ENCODE measurements at regions not wholly inside any gene's neighbourhood (a gene's known extent, or its start where the extent isn't known, plus 50 kb on each side); places are given as distances from the start of the nearest gene placed in this dataset.

- TF ChIP-seq CTCF (IDR thresholded peaks at IDR 0.05; ENCODE audit: low read depth, low read length, poor library complexity, severe bottlenecking) (no peak), EZH2phosphoT487 (IDR thresholded peaks at IDR 0.05; ENCODE audit: borderline replicate concordance, low read length) (no peak)
Observed at GRCh38 chr14:100400115-100400514, 77.0 kb downstream of the SLC25A47 start.

All from DOHH2 (cell line).